Medulla oblongata (tissue), 1 donor: ENCODE measurements at regions not wholly inside any gene's neighbourhood (a gene's known extent, or its start where the extent isn't known, plus 50 kb on each side); places are given as distances from the start of the nearest gene placed in this dataset.

Experiments
- DNase-seq: peaks from one replicate; pipeline ENCODE4 v3.0.0-alpha.2; 2015; ENCODE audit errors: extremely low spot score

- no peak for DNase-seq
Measured at GRCh38 chr13:108156749-108157148, 58.6 kb downstream of the LIG4 start.

- DNase-seq = peak; percentile 59
Measured at GRCh38 chr13:108155185-108156106, 59.9 kb downstream of the LIG4 start.

GRCh38 chr13:108154421-108154858 is 60.9 kb downstream of the LIG4 start:
- DNase-seq = no peak

DNA sequence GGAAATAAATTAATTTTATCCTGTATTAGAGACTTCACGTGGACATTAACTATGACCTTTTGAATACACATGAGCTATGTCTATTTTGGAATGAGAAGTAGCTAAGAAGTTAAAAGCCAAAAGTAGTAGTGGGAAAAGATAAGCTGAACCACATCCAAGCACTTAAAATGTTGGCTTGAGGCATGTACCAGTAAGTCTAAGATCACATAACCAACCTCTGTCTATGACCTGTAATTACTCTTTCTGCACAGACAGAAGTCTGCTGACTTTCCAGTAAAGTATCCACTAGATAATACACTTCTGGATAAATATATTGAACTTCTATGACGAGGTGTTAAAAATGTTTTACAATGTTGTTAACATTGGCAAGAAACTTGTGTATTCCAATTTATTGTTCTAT is 68.7 kb downstream of the LIG4 start:
- no peak for DNase-seq

- DNase-seq = no peak
Measured at GRCh38 chr13:108142702-108143436, 72.5 kb downstream of the LIG4 start.

DNA sequence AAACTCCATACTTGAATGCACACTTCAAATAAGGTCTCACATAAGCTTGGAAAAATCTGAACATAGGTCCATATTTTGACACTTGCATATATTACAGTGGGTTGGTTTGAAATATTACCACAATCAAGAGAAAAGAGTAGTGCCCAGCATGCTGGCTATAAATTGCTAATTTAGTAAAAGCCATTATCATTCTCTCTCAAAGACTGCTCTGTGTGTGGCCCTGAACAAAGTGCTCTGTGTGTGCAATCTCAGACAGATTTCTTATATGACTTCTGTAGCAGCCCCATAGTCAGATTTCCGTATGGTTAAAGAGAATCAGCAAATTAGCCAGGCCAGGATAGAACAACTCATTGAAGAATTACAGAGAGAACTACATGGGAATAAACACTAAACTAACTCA is 78.2 kb downstream of the LIG4 start:
- no peak for DNase-seq

- DNase-seq = no peak
Measured at GRCh38 chr13:108127406-108127805, 87.9 kb downstream of the LIG4 start.

GRCh38 chr13:108126056-108126455 is 89.3 kb downstream of the LIG4 start:
- DNase-seq = no peak

- DNase-seq = no peak
Measured at GRCh38 chr13:108121406-108121805, 93.9 kb downstream of the LIG4 start.

DNA sequence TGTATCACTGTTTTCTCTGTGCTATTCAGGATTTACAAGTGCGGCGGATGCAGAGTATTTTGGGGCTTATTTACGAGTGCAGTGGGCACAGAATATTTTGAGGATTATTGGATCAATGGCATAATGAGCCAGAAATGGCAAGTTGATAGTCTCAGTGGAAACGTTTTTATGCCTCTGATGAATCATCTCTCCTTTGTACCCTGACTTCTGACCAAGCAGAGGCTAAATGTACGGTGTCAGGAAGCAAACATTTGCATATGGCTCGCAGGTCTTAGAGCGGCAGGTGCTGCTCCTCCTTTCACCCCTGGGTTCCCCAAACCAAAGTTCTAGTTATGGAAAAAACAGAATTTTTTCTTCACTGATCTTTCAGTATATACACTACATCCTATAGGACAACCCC is 94.5 kb downstream of the LIG4 start:
- no peak for DNase-seq

DNA sequence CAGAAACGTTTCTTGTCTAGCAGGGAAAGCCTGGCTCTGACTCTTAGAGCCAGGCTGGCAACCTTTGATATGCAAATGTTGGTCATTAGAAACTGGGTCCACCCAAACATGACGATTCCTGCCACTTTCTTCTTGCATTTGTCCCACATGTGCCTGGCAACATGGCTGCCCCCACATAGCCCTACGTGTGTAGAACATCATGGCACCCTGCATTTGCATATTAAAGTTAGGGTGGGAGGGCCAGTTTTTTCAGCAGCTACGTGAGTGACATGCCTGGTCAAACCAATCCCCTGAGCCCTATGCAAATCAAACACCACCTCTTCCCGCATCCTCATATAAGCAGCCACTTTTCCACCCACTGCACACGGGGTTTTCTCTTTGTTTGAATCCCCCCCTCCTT is 95.0 kb downstream of the LIG4 start:
- peak; percentile 18 for DNase-seq

GRCh38 chr13:108115738-108116137 is 99.6 kb downstream of the LIG4 start:
- no peak for DNase-seq

DNA sequence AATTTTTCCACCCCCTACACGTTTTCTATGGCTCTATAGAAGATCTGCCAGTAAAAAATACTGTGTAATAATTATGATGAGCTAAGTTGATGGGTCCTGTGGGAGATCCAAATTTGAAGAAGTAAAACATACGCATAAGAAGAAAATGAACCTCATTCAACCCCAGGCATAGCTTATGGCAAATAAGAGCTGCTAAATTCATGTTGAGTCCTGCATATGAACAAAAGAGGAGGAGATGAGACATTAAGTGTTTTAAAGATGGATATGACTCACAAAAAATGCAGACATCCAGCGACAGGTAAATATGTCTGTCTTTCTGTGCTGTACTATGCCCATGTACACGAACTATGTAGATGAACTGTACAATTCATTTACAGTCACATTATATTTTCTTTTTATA is 101.9 kb downstream of the LIG4 start:
- DNase-seq = no peak

- no peak for DNase-seq
Measured at GRCh38 chr13:108104736-108105135, 110.6 kb downstream of the LIG4 start.

DNA sequence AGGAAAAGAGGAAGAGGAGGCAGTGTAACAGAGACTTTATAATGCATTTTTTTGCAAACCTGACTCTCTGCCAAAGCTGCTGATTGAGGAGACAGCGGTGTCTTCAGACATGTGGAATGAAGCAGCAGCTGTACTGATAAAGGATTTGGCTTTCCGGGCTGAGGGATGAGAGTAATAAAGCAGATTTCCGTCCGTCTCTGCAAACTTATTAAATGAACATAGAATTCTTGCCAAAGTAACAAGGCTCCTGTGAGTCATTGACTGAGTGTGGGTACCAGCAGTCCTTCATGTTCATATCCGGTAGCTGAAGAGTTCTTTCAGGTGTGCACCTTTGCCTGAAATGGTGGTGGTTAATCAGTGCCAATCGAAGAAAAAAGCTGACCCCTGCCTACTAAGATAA is 112.6 kb downstream of the LIG4 start:
- DNase-seq = no peak

DNA sequence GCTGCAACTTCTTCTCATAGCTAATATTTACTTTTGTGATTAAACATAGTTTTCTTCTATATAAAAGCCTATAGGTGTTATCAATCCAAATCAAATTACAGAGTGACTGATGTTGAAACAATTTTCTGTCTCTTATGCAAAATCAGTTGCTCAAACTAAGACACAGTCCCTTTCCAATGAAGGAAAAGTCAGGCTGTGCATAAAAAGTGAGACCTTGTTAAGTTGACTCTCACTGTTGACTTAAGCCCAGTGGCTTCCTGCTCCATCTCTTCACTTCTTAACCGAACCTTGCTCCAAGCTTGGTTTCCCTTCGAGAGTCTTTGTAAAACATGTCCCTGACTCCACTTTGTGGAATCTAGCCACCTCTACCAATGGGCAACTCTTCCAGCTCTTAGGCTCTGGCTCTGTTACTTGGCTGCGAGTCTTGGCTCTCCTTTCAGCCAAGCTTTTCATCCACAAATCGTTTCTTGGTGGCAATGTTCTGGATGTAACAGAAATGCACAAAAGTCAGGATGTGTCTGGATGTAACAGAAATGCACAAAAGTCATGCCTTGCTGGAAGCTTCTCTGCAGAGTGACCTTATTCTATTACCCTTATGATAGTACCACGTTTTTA is 118.9 kb downstream of the LIG4 start:
- DNase-seq = no peak

GRCh38 chr13:108095036-108095435 is 120.3 kb downstream of the LIG4 start:
- no peak for DNase-seq

- DNase-seq = no peak
Measured at GRCh38 chr13:108093616-108094015, 121.7 kb downstream of the LIG4 start.

GRCh38 chr13:108087810-108088209 is 127.5 kb downstream of the LIG4 start:
- no peak for DNase-seq

GRCh38 chr13:108086678-108087077 is 128.7 kb downstream of the LIG4 start:
- no peak for DNase-seq

DNA sequence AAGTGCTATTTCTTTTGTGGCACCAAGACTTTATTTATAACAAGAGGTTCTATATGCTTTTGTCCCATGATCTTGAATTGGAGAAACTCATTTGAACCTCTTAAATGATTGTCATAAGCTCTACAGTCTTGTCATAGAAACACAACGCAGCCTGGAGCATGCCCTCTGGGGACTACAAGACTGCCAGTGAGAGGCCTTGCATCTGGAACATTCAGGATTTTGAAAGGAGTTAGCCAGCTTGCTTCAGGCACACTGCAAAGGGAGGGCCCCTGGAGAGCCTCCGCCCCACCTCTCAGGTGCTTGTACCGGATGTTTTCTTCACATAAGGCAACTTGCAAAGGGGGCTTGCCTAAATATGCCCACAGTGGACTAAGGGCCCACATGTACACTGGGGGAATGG is 130.5 kb downstream of the LIG4 start:
- DNase-seq = no peak

DNA sequence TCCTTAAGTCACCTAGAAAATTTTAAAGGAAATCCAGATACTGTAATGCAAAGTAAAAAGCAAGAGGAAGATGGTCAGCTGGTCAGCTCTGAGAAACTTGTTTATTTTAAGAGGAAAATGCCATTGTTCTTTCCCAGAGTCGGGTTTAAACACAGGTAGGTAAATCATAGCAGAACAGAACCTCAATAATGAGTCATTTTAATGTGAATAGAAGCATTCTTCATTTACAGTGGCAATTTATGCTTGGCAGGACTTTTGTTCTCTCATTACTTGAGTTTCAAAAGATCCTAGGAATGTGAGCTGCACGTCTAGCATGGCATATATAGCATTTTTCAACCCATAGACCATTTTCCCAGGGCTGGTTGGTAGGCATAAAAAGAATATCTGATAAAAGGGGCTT is 132.3 kb downstream of the LIG4 start:
- no peak for DNase-seq

GRCh38 chr13:108082481-108082880 is 132.9 kb downstream of the LIG4 start:
- DNase-seq = no peak
